ENCODE measurements at regions not wholly inside any gene's neighbourhood (a gene's known extent, or its start where the extent isn't known, plus 50 kb on each side); places are given as distances from the start of the nearest gene placed in this dataset.

DNA sequence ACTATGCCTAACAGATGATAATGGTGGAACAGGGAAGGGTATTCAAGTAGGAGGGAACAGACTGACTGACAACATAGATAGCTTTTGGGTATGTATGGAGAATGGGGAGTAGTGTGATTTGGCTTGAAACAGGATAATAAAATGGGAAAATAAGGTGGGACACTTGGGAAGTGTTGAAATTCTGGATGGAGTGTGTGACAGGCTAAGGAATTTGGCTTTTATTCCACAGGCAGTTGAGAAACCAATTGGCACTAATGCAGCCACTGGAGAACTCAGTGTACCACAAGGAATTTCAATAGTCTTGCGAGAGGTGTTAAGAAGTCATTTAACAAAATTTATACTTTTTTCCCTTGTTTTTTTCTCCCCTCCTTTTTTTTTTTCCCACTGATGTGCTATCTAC, 153.5 kb upstream of the ELAVL2 start:
- no peaks in the 10 kb centered on the region for H3K36me3 ChIP-seq (ENCODE audit: low read depth)
- no peak overlapping the region for H3K27ac ChIP-seq
- H2AFZ ChIP-seq, result no peak overlapping the region
- no peak overlapping the region for H3K4me3 ChIP-seq
- TF ChIP-seq EZH2 (IDR thresholded peaks at IDR 0.05; ENCODE audit: insufficient read depth, poor library complexity, severe bottlenecking) (no peak), EZH2phosphoT487 (IDR thresholded peaks at IDR 0.05; ENCODE audit: insufficient read depth, low read depth) (no peak)
- H3K9me3 ChIP-seq (ENCODE audit: low read depth), result no peaks in the 10 kb centered on the region
- 0% methylated on average over 1 of the region's 1 CpG for WGBS, 2 experiments (ENCODE audit: low coverage in 1 of 2, low lambda C conversion rate in 2 of 2, missing lambda C conversion rate in 2 of 2)
- no peaks in the 10 kb centered on the region for H3F3A ChIP-seq (ENCODE audit: insufficient read depth)
- no peaks in the 10 kb centered on the region for H3K9me2 ChIP-seq (ENCODE audit: insufficient read depth)
- H3K4me2 ChIP-seq (ENCODE audit: unreplicated experiment), result no peak overlapping the region
- H3K79me2 ChIP-seq (ENCODE audit: insufficient read depth), result no peaks in the 10 kb centered on the region
- DNase-seq, result no peak
- H3K9ac ChIP-seq, result no peak overlapping the region
- H3K4me1 ChIP-seq (ENCODE audit: insufficient read depth), result no peaks in the 10 kb centered on the region
- H4K20me1 ChIP-seq (ENCODE audit: insufficient read depth), result no peaks in the 10 kb centered on the region
- in situ Hi-C loops (cut with MboI), result no loop called here
- H3K27me3 ChIP-seq (replicated peaks; ENCODE audit: insufficient read depth), result no peaks in the 10 kb centered on the region

- no peak for TF ChIP-seq EZH2 (IDR thresholded peaks at IDR 0.05; ENCODE audit: insufficient read depth, poor library complexity, severe bottlenecking)
- no peak for TF ChIP-seq EZH2phosphoT487 (IDR thresholded peaks at IDR 0.05; ENCODE audit: insufficient read depth, low read depth)
- in situ Hi-C loops (cut with MboI), result no loop called here
- no peak for DNase-seq
- H3K4me3 ChIP-seq, result no peak overlapping the region
- WGBS, 2 experiments (ENCODE audit: low coverage in 1 of 2, low lambda C conversion rate in 2 of 2, missing lambda C conversion rate in 2 of 2), result 31 to 41% methylated on average over 2 of the region's 2 CpGs
- no peaks in the 10 kb centered on the region for H3K4me1 ChIP-seq (ENCODE audit: insufficient read depth)
- no peaks in the 10 kb centered on the region for H3F3A ChIP-seq (ENCODE audit: insufficient read depth)
- no peaks in the 10 kb centered on the region for H3K9me3 ChIP-seq (ENCODE audit: low read depth)
- no peaks in the 10 kb centered on the region for H3K9me2 ChIP-seq (ENCODE audit: insufficient read depth)
- H3K4me2 ChIP-seq (ENCODE audit: unreplicated experiment), result no peak overlapping the region
- no peaks in the 10 kb centered on the region for H4K20me1 ChIP-seq (ENCODE audit: insufficient read depth)
- H3K36me3 ChIP-seq (ENCODE audit: low read depth), result no peaks in the 10 kb centered on the region
- H3K27me3 ChIP-seq (replicated peaks; ENCODE audit: insufficient read depth), result no peaks in the 10 kb centered on the region
- no peak overlapping the region for H2AFZ ChIP-seq
- H3K27ac ChIP-seq, result no peak overlapping the region
- H3K9ac ChIP-seq, result no peak overlapping the region
- H3K79me2 ChIP-seq (ENCODE audit: insufficient read depth), result no peaks in the 10 kb centered on the region
These were observed 136.1 kb upstream of the ELAVL2 start for GRCh38 chr9:23962101-23962500.

DNA sequence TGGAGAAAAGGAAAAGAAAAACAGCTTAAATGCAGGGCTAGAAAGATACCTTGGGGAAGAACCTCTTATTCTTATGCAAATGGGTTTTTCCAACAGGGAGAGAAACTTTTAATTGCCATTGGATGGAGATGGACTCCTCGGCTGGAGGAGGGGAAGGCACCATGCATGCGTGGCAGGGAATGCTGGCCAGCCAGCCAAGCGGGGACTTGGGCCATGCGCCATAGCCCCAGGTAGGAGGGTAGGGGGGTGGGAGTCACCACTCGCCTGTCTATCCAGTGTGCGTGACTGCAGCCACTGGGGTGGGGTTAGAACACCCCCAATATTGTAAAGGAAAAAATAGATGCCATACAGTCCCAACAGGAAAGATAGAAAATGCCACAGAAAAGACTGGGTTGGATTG, 119.9 kb upstream of the ELAVL2 start:
- Histone ChIP-seq H3K27ac (no peak overlapping the region), H3K9me2 (ENCODE audit: insufficient read depth) (no peaks in the 10 kb centered on the region), H3K4me2 (ENCODE audit: unreplicated experiment) (no peak overlapping the region), H3K36me3 (ENCODE audit: low read depth) (no peaks in the 10 kb centered on the region), H3K9me3 (ENCODE audit: low read depth) (no peaks in the 10 kb centered on the region), H3K4me3 (no peak overlapping the region), H3K4me1 (ENCODE audit: insufficient read depth) (no peaks in the 10 kb centered on the region), H3F3A (ENCODE audit: insufficient read depth) (no peaks in the 10 kb centered on the region), H4K20me1 (ENCODE audit: insufficient read depth) (no peaks in the 10 kb centered on the region), H3K9ac (no peak overlapping the region), H2AFZ (no peak overlapping the region), H3K79me2 (ENCODE audit: insufficient read depth) (no peaks in the 10 kb centered on the region), H3K27me3 (replicated peaks; ENCODE audit: insufficient read depth) (no peaks in the 10 kb centered on the region)
- TF ChIP-seq EZH2 (IDR thresholded peaks at IDR 0.05; ENCODE audit: insufficient read depth, poor library complexity, severe bottlenecking) (no peak), EZH2phosphoT487 (IDR thresholded peaks at IDR 0.05; ENCODE audit: insufficient read depth, low read depth) (no peak)
- 44 to 46% methylated on average over 6 of the region's 6 CpGs for WGBS, 2 experiments (ENCODE audit: low coverage in 1 of 2, low lambda C conversion rate in 2 of 2, missing lambda C conversion rate in 2 of 2)
- in situ Hi-C loops (cut with MboI), result no loop called here
- DNase-seq, result no peak

DNA sequence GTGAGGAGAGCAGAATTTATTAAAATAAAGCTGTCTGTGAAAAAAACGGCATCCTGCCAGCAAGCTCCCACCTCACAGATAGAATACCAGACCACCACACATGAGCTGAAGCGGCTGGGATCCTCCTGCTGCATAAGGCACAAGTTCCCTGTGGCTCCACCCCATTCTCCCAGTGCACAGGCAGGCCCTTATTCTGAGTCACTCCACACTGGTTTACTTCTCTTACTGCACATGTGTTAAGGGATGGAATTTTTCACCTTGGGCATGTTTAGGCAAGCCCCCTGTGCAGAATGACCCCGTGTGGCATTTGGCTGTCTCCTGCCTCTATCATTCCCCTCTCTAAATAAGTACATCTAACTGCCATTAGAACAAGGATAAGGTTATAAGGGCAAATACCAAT, 115.0 kb upstream of the ELAVL2 start:
- DNase-seq, result no peak
- 4 to 9% methylated on average over 3 of the region's 3 CpGs for WGBS, 2 experiments (ENCODE audit: low coverage in 1 of 2, low lambda C conversion rate in 2 of 2, missing lambda C conversion rate in 2 of 2)
- H3K4me3 ChIP-seq, result no peak overlapping the region
- no peak overlapping the region for H3K4me2 ChIP-seq (ENCODE audit: unreplicated experiment)
- TF ChIP-seq EZH2 (IDR thresholded peaks at IDR 0.05; ENCODE audit: insufficient read depth, poor library complexity, severe bottlenecking), result no peak
- no peak for TF ChIP-seq EZH2phosphoT487 (IDR thresholded peaks at IDR 0.05; ENCODE audit: insufficient read depth, low read depth)
- H3K4me1 ChIP-seq (ENCODE audit: insufficient read depth), result no peaks in the 10 kb centered on the region
- H4K20me1 ChIP-seq (ENCODE audit: insufficient read depth), result no peaks in the 10 kb centered on the region
- H3K9me2 ChIP-seq (ENCODE audit: insufficient read depth), result no peaks in the 10 kb centered on the region
- H3K27me3 ChIP-seq (replicated peaks; ENCODE audit: insufficient read depth), result no peaks in the 10 kb centered on the region
- H3K27ac ChIP-seq, result no peak overlapping the region
- H3K36me3 ChIP-seq (ENCODE audit: low read depth), result no peaks in the 10 kb centered on the region
- in situ Hi-C loops (cut with MboI), result no loop called here
- no peaks in the 10 kb centered on the region for H3K9me3 ChIP-seq (ENCODE audit: low read depth)
- no peaks in the 10 kb centered on the region for H3K79me2 ChIP-seq (ENCODE audit: insufficient read depth)
- no peak overlapping the region for H2AFZ ChIP-seq
- no peak overlapping the region for H3K9ac ChIP-seq
- no peaks in the 10 kb centered on the region for H3F3A ChIP-seq (ENCODE audit: insufficient read depth)

DNA sequence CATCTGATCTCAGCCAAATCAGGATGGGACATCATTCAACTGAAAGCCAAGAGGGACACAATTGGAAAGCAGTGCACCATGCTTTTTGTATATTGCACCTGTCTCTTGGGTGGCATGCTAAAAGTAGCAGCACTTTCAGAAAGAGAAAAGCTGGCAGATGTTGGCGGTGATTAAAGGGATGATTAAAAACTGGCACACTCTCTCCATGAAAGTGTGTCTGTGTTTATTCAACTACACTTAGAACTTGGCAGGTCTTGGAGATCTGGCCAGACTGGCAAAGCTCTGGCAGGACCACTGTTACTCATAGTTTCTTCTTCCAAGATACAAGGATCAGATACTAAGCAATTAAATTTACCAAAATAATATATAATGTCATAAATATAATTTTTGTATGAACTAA, 112.9 kb upstream of the ELAVL2 start:
- H3K4me2 ChIP-seq (ENCODE audit: unreplicated experiment), result no peak overlapping the region
- H3K36me3 ChIP-seq (ENCODE audit: low read depth), result no peaks in the 10 kb centered on the region
- H2AFZ ChIP-seq, result no peak overlapping the region
- WGBS, 2 experiments (ENCODE audit: low coverage in 1 of 2, low lambda C conversion rate in 2 of 2, missing lambda C conversion rate in 2 of 2), result 53 to 61% methylated on average over 1 of the region's 1 CpG
- TF ChIP-seq EZH2phosphoT487 (IDR thresholded peaks at IDR 0.05; ENCODE audit: insufficient read depth, low read depth) (no peak), EZH2 (IDR thresholded peaks at IDR 0.05; ENCODE audit: insufficient read depth, poor library complexity, severe bottlenecking) (no peak)
- H3K9me3 ChIP-seq (ENCODE audit: low read depth), result no peaks in the 10 kb centered on the region
- H3K27me3 ChIP-seq (replicated peaks; ENCODE audit: insufficient read depth), result no peaks in the 10 kb centered on the region
- DNase-seq, result no peak
- in situ Hi-C loops (cut with MboI), result no loop called here
- H3K27ac ChIP-seq, result no peak overlapping the region
- H3K4me1 ChIP-seq (ENCODE audit: insufficient read depth), result no peaks in the 10 kb centered on the region
- no peaks in the 10 kb centered on the region for H3F3A ChIP-seq (ENCODE audit: insufficient read depth)
- no peak overlapping the region for H3K4me3 ChIP-seq
- no peaks in the 10 kb centered on the region for H3K9me2 ChIP-seq (ENCODE audit: insufficient read depth)
- no peaks in the 10 kb centered on the region for H3K79me2 ChIP-seq (ENCODE audit: insufficient read depth)
- H4K20me1 ChIP-seq (ENCODE audit: insufficient read depth), result no peaks in the 10 kb centered on the region
- H3K9ac ChIP-seq, result no peak overlapping the region
